Keratinocyte (primary cell): ENCODE measurements at regions not wholly inside any gene's neighbourhood (a gene's known extent, or its start where the extent isn't known, plus 50 kb on each side); places are given as distances from the start of the nearest gene placed in this dataset.
"Not testable (repeated sequence)": the region's sequence is repeated elsewhere in the genome, so short reads cannot be mapped to it uniquely, and the experiment has no call there.

Experiments
- DNase-seq: peaks from one replicate; pipeline ENCODE4 v3.0.0-alpha.2; 2011; ENCODE audit warnings: low read depth, missing footprints, low spot score
- FAIRE-seq: peaks from 2 replicates; lab custom pipeline; 2011; peaks lifted over from hg19 to GRCh38; lab: Jason Lieb, UNC
- H2AFZ ChIP-seq: 2 replicates; pipeline ENCODE4 v1.6.0; 2012; ENCODE audit warnings: low read length, control low read depth, inconsistent platforms; ENCODE audit not compliant: control insufficient read depth
- H3K27ac ChIP-seq: 2 replicates; pipeline ENCODE4 v1.5.1; 2011; ENCODE audit warnings: low read length; ENCODE audit not compliant: control insufficient read depth, insufficient read depth
- H3K27me3 ChIP-seq: 3 replicates; pipeline ENCODE4 v1.6.0; 2011; ENCODE audit warnings: low read length; ENCODE audit not compliant: control insufficient read depth, insufficient read depth; ENCODE audit errors: extremely low read depth
- H3K36me3 ChIP-seq, 2 experiments: 2 replicates in 1 of 2; 3 replicates in 1 of 2; pipeline ENCODE4 v1.5.1; 2011; ENCODE audit warnings: low read length in 2 of 2, mild to moderate bottlenecking in 1 of 2; ENCODE audit not compliant: control insufficient read depth in 2 of 2, insufficient read depth in 2 of 2; ENCODE audit errors: extremely low read depth in 1 of 2
- H3K4me1 ChIP-seq: 3 replicates; pipeline ENCODE4 v1.5.1; 2011; ENCODE audit warnings: low read length; ENCODE audit not compliant: control insufficient read depth, insufficient read depth; ENCODE audit errors: extremely low read depth
- H3K4me2 ChIP-seq: 3 replicates; pipeline ENCODE4 v1.6.0; 2011; ENCODE audit warnings: low read depth, low read length; ENCODE audit not compliant: control insufficient read depth, insufficient read depth; ENCODE audit errors: extremely low read depth
- H3K4me3 ChIP-seq, 3 experiments: fragments of 200-600 bp in 1 of 3; sonication (generic) in 1 of 3; 2 replicates in 2 of 3; 3 replicates in 1 of 3; pipeline ENCODE4 v1.5.1; 2011 to 2016; ENCODE audit warnings: low read length in 3 of 3, mild to moderate bottlenecking in 3 of 3, control low read depth in 2 of 3, inconsistent platforms in 1 of 3, low read depth in 1 of 3, mixed read lengths in 1 of 3, mixed run types in 1 of 3, moderate library complexity in 1 of 3; ENCODE audit not compliant: control insufficient read depth in 2 of 3, insufficient read depth in 2 of 3; ENCODE audit errors: extremely low read depth in 1 of 3
- H3K79me2 ChIP-seq: 2 replicates; pipeline ENCODE4 v1.6.0; 2012; ENCODE audit warnings: low read length; ENCODE audit not compliant: control insufficient read depth, insufficient read depth
- H3K9ac ChIP-seq: 3 replicates; pipeline ENCODE4 v1.6.0; 2011; ENCODE audit warnings: low read length; ENCODE audit not compliant: control insufficient read depth, insufficient read depth; ENCODE audit errors: extremely low read depth
- H3K9me1 ChIP-seq: 3 replicates; pipeline ENCODE4 v1.6.0; 2011; ENCODE audit warnings: low read length; ENCODE audit not compliant: control insufficient read depth, insufficient read depth; ENCODE audit errors: extremely low read depth
- H3K9me3 ChIP-seq: 2 replicates; pipeline ENCODE4 v1.5.1; 2012; ENCODE audit warnings: low read depth, low read length; ENCODE audit not compliant: control insufficient read depth
- H4K20me1 ChIP-seq: 3 replicates; pipeline ENCODE4 v1.6.0; 2011; ENCODE audit warnings: low read length; ENCODE audit not compliant: control insufficient read depth, insufficient read depth; ENCODE audit errors: extremely low read depth
- dilution Hi-C: fragments of 300-500 bp; cut with MboI; formaldehyde crosslinking; loops from one replicate; pipeline ENCODE4 v1.7.0; 2020; ENCODE audit warnings: low sequenced_read_pairs; ENCODE audit not compliant: extremely low pct_ligation_motif_present

- dilution Hi-C loops, H3K4me3 ChIP-seq, H3K9ac ChIP-seq, H3K27ac ChIP-seq, H3K9me1 ChIP-seq, H3K4me1 ChIP-seq, H3K9me3 ChIP-seq, H2AFZ ChIP-seq, H3K4me2 ChIP-seq, H3K79me2 ChIP-seq, H3K36me3 ChIP-seq, H3K27me3 ChIP-seq, FAIRE-seq, H4K20me1 ChIP-seq, DNase-seq: not testable (repeated sequence)
These were observed 181.4 kb upstream of the NBPF9 start for GRCh38 chr1:149284773-149285172.

- H3K9ac ChIP-seq, DNase-seq, H3K4me1 ChIP-seq, H3K4me2 ChIP-seq, H3K79me2 ChIP-seq, H3K27ac ChIP-seq, dilution Hi-C loops, FAIRE-seq, H3K9me3 ChIP-seq, H3K9me1 ChIP-seq, H2AFZ ChIP-seq, H3K4me3 ChIP-seq, H4K20me1 ChIP-seq, H3K27me3 ChIP-seq, H3K36me3 ChIP-seq: not testable (repeated sequence)
These were observed 181.9 kb upstream of the NBPF9 start for GRCh38 chr1:149285205-149285604.

- H3K4me1 ChIP-seq, H4K20me1 ChIP-seq, H3K4me2 ChIP-seq, H3K9me3 ChIP-seq, H3K27ac ChIP-seq, H3K27me3 ChIP-seq, H3K4me3 ChIP-seq, H3K79me2 ChIP-seq, H2AFZ ChIP-seq, FAIRE-seq, dilution Hi-C loops, DNase-seq, H3K9ac ChIP-seq, H3K9me1 ChIP-seq, H3K36me3 ChIP-seq: not testable (repeated sequence)
These were observed 182.3 kb upstream of the NBPF9 start for GRCh38 chr1:149285638-149286037.

- H3K9ac ChIP-seq, H3K27me3 ChIP-seq, H3K4me3 ChIP-seq, H3K9me1 ChIP-seq, H3K79me2 ChIP-seq, DNase-seq, H3K4me1 ChIP-seq, FAIRE-seq, H2AFZ ChIP-seq, H3K36me3 ChIP-seq, H4K20me1 ChIP-seq, H3K9me3 ChIP-seq, dilution Hi-C loops, H3K4me2 ChIP-seq, H3K27ac ChIP-seq: not testable (repeated sequence)
These were observed 185.2 kb upstream of the NBPF9 start for GRCh38 chr1:149288580-149288979.

- not testable (repeated sequence) for DNase-seq, FAIRE-seq, H3K4me2 ChIP-seq
These were observed 174.2 kb upstream of the NBPF19 start for GRCh38 chr1:149300478-149301218.

More at GRCh38 chr1:149300478-149301218, 174.2 kb upstream of the NBPF19 start:
- H3K36me3 ChIP-seq, H3K4me3 ChIP-seq, H3K27me3 ChIP-seq, H3K79me2 ChIP-seq, H3K9ac ChIP-seq, H3K9me3 ChIP-seq, H3K4me1 ChIP-seq, H4K20me1 ChIP-seq, H2AFZ ChIP-seq, dilution Hi-C loops, H3K27ac ChIP-seq, H3K9me1 ChIP-seq: not testable (repeated sequence)
